Right kidney (tissue), 1 donor: ENCODE measurements at regions not wholly inside any gene's neighbourhood (a gene's known extent, or its start where the extent isn't known, plus 50 kb on each side); places are given as distances from the start of the nearest gene placed in this dataset.

Experiments
- DNase-seq: peaks from one replicate; pipeline ENCODE4 v3.0.0-alpha.2; 2016

- DNase-seq: no peak
Measured at GRCh38 chr4:12296366-12296765, 867.7 kb upstream of the HS3ST1 start.

- no peak for DNase-seq
Measured at GRCh38 chr4:12293906-12294525, 865.3 kb upstream of the HS3ST1 start.

GRCh38 chr4:12286351-12286750 is 857.7 kb upstream of the HS3ST1 start:
- no peak for DNase-seq

GRCh38 chr4:12270546-12270945 is 841.9 kb upstream of the HS3ST1 start:
- no peak for DNase-seq

- no peak for DNase-seq
Measured at GRCh38 chr4:12265554-12265953, 836.9 kb upstream of the HS3ST1 start.

- no peak for DNase-seq
Measured at GRCh38 chr4:12260453-12260852, 831.8 kb upstream of the HS3ST1 start.

DNA sequence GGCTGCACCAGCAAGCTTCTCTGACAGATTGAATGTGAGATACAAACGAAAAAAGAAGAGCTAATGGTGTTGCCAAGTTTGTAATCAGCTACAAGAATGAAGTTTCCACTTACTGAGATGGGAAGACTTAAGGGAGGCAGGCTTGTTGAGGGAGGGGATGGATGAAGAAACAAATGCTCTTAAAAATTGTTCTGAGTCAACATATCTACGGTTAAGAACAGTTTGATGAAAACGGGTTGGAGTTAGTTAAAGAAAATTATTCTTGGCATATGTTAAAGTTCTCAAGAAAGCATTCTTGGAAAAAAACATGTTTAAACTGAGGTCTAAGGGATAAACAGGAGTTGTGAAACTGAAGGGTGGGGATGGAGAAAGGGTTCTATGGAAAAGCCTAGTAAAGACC is 816.3 kb upstream of the HS3ST1 start:
- no peak for DNase-seq

GRCh38 chr4:12242354-12242753 is 813.7 kb upstream of the HS3ST1 start:
- DNase-seq: no peak

- DNase-seq: no peak
Measured at GRCh38 chr4:12239897-12240636, 811.4 kb upstream of the HS3ST1 start.

DNA sequence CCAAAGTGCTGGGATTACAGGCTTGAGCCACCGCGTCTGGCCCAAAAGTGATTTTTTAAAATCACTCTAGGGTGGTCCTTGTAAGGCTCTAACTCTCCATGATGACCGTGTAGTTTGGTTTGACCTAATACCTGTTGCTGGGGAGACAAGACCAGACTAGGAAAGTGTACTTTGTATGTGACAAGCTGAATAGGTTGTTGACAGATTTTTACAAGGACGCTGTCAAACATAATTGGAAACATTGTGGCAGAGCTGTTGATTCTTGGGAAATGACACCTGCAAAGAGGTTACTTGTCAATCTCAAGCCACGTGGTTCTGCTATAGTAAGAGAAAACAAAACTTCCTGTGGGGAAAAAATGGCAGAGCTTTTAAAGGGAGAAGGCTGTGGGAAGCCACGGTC is 802.4 kb upstream of the HS3ST1 start:
- no peak for DNase-seq

- DNase-seq: no peak
Measured at GRCh38 chr4:12221031-12221430, 792.3 kb upstream of the HS3ST1 start.

GRCh38 chr4:12211636-12212035 is 782.9 kb upstream of the HS3ST1 start:
- no peak for DNase-seq

DNA sequence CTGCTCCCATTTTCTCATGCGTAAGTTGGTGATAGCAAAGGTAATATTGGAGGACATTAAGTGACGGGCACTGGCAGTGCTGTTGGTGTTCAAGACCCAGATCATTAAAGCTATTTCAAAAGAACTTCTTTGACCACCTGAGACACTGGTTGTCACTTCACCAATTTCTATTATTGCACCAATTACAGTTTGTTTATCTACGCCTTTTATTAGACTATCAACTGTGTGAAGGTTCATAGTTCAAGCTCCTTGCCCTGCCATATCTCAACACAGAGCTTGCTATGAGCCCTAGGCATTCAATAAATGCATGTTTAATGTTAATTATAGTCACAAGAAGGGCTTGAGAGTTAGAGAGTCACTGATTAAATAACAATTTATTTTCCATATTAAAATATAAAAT is 778.7 kb upstream of the HS3ST1 start:
- no peak for DNase-seq

DNA sequence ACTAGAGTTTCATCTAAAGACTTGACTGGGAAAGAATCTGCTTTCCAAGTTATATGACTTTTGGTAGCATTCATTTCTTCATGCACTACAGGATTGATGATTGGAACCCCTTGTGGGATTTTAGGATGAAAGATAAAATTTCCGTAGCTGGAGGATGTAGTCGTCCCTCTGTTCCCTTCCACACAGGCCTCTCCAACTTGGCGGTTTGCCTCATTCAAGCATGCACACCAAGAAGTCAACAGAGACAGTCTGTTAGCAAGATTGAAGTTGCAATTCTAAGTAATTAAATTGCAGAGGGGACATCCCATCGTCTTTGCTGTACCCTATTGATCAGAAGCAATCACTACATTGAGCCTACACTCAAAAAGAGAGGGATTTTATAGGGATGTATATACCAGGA is 777.4 kb upstream of the HS3ST1 start:
- DNase-seq: no peak

- DNase-seq: no peak
Measured at GRCh38 chr4:12203945-12204344, 775.3 kb upstream of the HS3ST1 start.

DNA sequence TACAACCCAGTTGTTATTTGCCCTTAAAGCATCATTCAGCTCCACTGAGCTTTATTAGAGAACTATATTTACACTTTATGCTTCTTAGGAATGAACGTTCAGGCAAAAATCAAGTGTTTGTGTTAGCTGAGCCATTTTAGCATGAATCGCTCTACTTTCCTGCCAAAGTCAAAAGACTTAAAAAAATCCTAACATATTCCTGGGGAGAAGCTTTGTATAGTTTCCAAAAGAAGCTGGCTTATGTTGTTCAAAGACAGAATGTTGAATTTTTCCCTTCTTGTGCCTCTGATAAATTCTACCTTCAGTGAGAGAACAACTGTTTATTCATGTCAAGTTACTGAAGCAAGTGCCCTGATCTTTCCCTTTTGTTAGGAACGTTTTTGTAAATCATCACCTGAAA is 771.5 kb upstream of the HS3ST1 start:
- DNase-seq: no peak

- no peak for DNase-seq
Measured at GRCh38 chr4:12186526-12186925, 757.8 kb upstream of the HS3ST1 start.

- DNase-seq: no peak
Measured at GRCh38 chr4:12178614-12179610, 750.2 kb upstream of the HS3ST1 start.

DNA sequence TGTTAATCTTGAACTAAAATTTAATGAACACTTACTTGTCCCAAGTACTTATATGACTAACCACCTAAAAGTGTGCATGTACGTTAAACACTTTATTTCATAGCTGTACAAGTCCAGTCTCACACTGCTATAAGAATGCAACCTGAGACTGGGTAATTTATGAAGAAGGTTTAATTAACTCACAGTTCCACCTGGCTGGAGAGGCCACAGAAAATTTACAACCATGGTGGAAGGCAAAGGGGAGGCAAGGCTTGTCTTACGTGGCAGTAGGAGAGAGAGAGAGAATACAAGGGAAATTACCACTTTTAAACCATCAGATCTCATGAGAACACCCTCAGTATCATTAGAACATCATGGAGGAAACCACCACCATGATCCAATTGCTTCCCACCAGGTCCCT is 748.7 kb upstream of the HS3ST1 start:
- no peak for DNase-seq

GRCh38 chr4:12173496-12173895 is 744.8 kb upstream of the HS3ST1 start:
- DNase-seq: no peak

DNA sequence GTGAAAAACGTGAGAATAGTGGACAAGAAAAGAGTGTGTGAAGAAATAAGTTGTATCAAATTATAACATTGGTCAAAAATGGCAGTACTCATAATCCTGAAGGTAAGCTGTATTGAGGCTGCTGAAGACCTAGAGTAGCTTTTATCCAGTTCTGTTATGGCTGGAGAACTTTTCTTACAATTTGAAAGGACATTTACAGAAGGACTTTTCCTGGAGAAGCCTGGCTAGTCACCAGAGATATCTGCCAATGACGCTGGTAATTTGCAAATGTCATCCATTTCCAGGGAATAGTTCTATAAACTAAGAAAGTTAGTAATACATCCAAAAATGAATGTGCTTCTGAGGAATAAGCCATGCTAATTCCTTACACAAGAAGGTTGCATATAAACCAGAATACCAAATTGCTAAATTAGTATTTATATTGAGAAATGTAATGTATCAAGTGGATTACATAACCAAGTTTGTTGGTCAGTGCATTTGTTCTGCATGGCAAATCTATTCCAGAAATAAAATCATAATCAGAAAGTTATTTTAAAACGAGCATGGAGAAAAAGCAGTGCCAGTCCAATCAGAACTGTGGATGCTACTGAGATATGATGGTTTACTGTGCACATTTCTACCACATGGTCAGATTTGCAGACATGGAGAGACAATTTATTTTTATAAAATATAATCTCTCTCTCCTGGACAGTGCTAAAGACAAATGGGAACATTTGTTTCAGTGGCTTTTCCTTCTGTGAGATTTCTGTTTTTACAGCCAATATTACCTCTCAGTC is 743.7 kb upstream of the HS3ST1 start:
- no peak for DNase-seq

DNA sequence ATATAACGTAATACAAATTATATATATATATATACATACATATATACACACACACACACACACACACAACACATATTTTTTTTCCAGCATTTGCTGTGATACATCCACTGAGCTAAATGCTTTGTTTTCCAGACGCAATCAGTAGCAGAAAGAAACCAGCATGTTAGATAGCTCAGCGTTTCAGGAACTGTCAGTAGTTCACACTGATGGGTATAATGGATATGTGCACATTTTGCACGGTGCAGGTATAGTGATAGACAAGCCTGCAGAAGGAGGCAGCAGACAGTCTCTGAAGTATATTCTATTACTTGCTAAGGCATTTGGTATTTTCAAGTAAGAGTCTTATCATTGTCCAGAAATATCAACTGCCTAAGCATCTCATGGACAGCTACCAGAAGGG is 741.6 kb upstream of the HS3ST1 start:
- no peak for DNase-seq
